K562 (cell line): ENCODE measurements at regions not wholly inside any gene's neighbourhood (a gene's known extent, or its start where the extent isn't known, plus 50 kb on each side); places are given as distances from the start of the nearest gene placed in this dataset.

ENCODE experiments used
- HOXB6 ChIP-seq: fragments of 250-450 bp; sonication (Bioruptor Pico); IDR thresholded peaks from 2 replicates; pipeline ENCODE4 v1.5.1; 2022; ENCODE audit warnings: mild to moderate bottlenecking, borderline replicate concordance
- TAF15 ChIP-seq: fragments of 200-400 bp; formaldehyde crosslinking; IDR thresholded peaks from 2 replicates; pipeline ENCODE4 v1.6.1; 2017; ENCODE audit warnings: mild to moderate bottlenecking, low read depth, low read length, moderate library complexity
- TF ChIP-seq, protein P1 (sequence below): fragments of 200-600 bp; sonication (generic); IDR thresholded peaks from one replicate; pipeline ENCODE4 v1.6.1; 2012; ENCODE audit warnings: mild to moderate bottlenecking, low read depth, low read length, inconsistent platforms

DNA sequence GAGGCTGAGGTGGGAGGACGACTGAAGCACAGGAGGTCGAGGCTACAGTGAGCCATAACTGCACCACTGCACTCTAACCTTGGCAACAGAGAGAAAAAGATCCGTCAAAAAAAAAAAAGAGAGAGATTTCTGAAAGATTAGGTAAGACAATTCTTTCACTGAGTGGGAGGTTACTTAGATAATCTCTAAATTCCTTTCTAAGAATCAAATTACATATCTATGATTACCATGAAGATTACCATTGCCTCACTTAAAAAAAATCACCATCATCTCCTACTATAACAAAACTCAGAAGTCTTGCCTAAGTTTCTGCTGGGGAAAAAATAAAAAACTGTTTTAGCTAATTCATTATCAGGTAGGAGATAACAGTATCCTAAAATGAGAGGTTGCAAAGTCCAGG, 366.7 kb downstream of the DUSP6 start (continued):
- TF ChIP-seq, protein P1, sequence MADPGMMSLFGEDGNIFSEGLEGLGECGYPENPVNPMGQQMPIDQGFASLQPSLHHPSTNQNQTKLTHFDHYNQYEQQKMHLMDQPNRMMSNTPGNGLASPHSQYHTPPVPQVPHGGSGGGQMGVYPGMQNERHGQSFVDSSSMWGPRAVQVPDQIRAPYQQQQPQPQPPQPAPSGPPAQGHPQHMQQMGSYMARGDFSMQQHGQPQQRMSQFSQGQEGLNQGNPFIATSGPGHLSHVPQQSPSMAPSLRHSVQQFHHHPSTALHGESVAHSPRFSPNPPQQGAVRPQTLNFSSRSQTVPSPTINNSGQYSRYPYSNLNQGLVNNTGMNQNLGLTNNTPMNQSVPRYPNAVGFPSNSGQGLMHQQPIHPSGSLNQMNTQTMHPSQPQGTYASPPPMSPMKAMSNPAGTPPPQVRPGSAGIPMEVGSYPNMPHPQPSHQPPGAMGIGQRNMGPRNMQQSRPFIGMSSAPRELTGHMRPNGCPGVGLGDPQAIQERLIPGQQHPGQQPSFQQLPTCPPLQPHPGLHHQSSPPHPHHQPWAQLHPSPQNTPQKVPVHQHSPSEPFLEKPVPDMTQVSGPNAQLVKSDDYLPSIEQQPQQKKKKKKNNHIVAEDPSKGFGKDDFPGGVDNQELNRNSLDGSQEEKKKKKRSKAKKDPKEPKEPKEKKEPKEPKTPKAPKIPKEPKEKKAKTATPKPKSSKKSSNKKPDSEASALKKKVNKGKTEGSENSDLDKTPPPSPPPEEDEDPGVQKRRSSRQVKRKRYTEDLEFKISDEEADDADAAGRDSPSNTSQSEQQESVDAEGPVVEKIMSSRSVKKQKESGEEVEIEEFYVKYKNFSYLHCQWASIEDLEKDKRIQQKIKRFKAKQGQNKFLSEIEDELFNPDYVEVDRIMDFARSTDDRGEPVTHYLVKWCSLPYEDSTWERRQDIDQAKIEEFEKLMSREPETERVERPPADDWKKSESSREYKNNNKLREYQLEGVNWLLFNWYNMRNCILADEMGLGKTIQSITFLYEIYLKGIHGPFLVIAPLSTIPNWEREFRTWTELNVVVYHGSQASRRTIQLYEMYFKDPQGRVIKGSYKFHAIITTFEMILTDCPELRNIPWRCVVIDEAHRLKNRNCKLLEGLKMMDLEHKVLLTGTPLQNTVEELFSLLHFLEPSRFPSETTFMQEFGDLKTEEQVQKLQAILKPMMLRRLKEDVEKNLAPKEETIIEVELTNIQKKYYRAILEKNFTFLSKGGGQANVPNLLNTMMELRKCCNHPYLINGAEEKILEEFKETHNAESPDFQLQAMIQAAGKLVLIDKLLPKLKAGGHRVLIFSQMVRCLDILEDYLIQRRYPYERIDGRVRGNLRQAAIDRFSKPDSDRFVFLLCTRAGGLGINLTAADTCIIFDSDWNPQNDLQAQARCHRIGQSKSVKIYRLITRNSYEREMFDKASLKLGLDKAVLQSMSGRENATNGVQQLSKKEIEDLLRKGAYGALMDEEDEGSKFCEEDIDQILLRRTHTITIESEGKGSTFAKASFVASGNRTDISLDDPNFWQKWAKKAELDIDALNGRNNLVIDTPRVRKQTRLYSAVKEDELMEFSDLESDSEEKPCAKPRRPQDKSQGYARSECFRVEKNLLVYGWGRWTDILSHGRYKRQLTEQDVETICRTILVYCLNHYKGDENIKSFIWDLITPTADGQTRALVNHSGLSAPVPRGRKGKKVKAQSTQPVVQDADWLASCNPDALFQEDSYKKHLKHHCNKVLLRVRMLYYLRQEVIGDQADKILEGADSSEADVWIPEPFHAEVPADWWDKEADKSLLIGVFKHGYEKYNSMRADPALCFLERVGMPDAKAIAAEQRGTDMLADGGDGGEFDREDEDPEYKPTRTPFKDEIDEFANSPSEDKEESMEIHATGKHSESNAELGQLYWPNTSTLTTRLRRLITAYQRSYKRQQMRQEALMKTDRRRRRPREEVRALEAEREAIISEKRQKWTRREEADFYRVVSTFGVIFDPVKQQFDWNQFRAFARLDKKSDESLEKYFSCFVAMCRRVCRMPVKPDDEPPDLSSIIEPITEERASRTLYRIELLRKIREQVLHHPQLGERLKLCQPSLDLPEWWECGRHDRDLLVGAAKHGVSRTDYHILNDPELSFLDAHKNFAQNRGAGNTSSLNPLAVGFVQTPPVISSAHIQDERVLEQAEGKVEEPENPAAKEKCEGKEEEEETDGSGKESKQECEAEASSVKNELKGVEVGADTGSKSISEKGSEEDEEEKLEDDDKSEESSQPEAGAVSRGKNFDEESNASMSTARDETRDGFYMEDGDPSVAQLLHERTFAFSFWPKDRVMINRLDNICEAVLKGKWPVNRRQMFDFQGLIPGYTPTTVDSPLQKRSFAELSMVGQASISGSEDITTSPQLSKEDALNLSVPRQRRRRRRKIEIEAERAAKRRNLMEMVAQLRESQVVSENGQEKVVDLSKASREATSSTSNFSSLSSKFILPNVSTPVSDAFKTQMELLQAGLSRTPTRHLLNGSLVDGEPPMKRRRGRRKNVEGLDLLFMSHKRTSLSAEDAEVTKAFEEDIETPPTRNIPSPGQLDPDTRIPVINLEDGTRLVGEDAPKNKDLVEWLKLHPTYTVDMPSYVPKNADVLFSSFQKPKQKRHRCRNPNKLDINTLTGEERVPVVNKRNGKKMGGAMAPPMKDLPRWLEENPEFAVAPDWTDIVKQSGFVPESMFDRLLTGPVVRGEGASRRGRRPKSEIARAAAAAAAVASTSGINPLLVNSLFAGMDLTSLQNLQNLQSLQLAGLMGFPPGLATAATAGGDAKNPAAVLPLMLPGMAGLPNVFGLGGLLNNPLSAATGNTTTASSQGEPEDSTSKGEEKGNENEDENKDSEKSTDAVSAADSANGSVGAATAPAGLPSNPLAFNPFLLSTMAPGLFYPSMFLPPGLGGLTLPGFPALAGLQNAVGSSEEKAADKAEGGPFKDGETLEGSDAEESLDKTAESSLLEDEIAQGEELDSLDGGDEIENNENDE = no peak
- no peak for TF ChIP-seq HOXB6 (CRISPR knock-in tag)
- no peak for TF ChIP-seq TAF15
